ENCODE measurements at regions not wholly inside any gene's neighbourhood (a gene's known extent, or its start where the extent isn't known, plus 50 kb on each side); places are given as distances from the start of the nearest gene placed in this dataset.

- no peak for DNase-seq (ENCODE audit: low read depth, low spot score)
These were observed 88.3 kb upstream of the PLEKHG7 start for GRCh38 chr12:92614502-92614901.

- no peak for DNase-seq (ENCODE audit: low read depth, low spot score)
These were observed 88.8 kb upstream of the PLEKHG7 start for GRCh38 chr12:92614001-92614400.

- no peak for DNase-seq (ENCODE audit: low read depth, low spot score)
These were observed 90.2 kb upstream of the PLEKHG7 start for GRCh38 chr12:92612611-92613010.

GRCh38 chr12:92608151-92609091, 94.4 kb upstream of the PLEKHG7 start:
- DNase-seq (ENCODE audit: low read depth, low spot score), result no peak

GRCh38 chr12:92606956-92607355, 95.8 kb upstream of the PLEKHG7 start:
- no peak for DNase-seq (ENCODE audit: low read depth, low spot score)

- no peak for DNase-seq (ENCODE audit: low read depth, low spot score)
These were observed 97.1 kb upstream of the PLEKHG7 start for GRCh38 chr12:92605621-92606170.

GRCh38 chr12:92604786-92605185, 98.0 kb upstream of the PLEKHG7 start:
- no peak for DNase-seq (ENCODE audit: low read depth, low spot score)

GRCh38 chr12:92603741-92604432, 98.9 kb upstream of the PLEKHG7 start:
- DNase-seq (ENCODE audit: low read depth, low spot score), result no peak

- no peak for DNase-seq (ENCODE audit: low read depth, low spot score)
These were observed 99.7 kb upstream of the PLEKHG7 start for GRCh38 chr12:92602930-92603623.

- DNase-seq (ENCODE audit: low read depth, low spot score), result no peak
These were observed 100.3 kb upstream of the PLEKHG7 start for GRCh38 chr12:92602476-92602875.

GRCh38 chr12:92601680-92602079, 101.1 kb upstream of the PLEKHG7 start:
- no peak for DNase-seq (ENCODE audit: low read depth, low spot score)

- DNase-seq (ENCODE audit: low read depth, low spot score), result no peak
These were observed 101.6 kb upstream of the PLEKHG7 start for GRCh38 chr12:92601176-92601575.

- no peak for DNase-seq (ENCODE audit: low read depth, low spot score)
These were observed 102.7 kb upstream of the PLEKHG7 start for GRCh38 chr12:92600052-92600451.

- DNase-seq (ENCODE audit: low read depth, low spot score), result no peak
These were observed 104.8 kb upstream of the PLEKHG7 start for GRCh38 chr12:92597997-92598396.

- DNase-seq (ENCODE audit: low read depth, low spot score), result no peak
These were observed 105.7 kb upstream of the PLEKHG7 start for GRCh38 chr12:92597118-92597517.

GRCh38 chr12:92596383-92596782, 106.4 kb upstream of the PLEKHG7 start:
- no peak for DNase-seq (ENCODE audit: low read depth, low spot score)

GRCh38 chr12:92595663-92596062, 107.1 kb upstream of the PLEKHG7 start:
- no peak for DNase-seq (ENCODE audit: low read depth, low spot score)

- DNase-seq (ENCODE audit: low read depth, low spot score), result peak; percentile 64
These were observed 108.9 kb upstream of the PLEKHG7 start for GRCh38 chr12:92593734-92594402.

- DNase-seq (ENCODE audit: low read depth, low spot score), result no peak
These were observed 117.6 kb upstream of the PLEKHG7 start for GRCh38 chr12:92585115-92585727.

GRCh38 chr12:92583910-92584309, 118.9 kb upstream of the PLEKHG7 start:
- DNase-seq (ENCODE audit: low read depth, low spot score), result no peak

GRCh38 chr12:92582893-92583292, 119.9 kb upstream of the PLEKHG7 start:
- no peak for DNase-seq (ENCODE audit: low read depth, low spot score)

Measured in activated CD4-positive, CD25-positive, alpha-beta regulatory T cell treated with anti-CD3 and anti-CD28 coated beads, Interleukin-2, amount 50 U/mL, for 16 hours (primary cell).